CD14-positive monocyte (primary cell): ENCODE measurements at regions not wholly inside any gene's neighbourhood (a gene's known extent, or its start where the extent isn't known, plus 50 kb on each side); places are given as distances from the start of the nearest gene placed in this dataset.

Experiments used
- DNase-seq, 3 donors: peaks; one replicate each; pipeline ENCODE4 v3.0.0-alpha.2; 2011 to 2022
- H2AFZ ChIP-seq: 2 replicates; pipeline ENCODE4 v1.6.0; 2012; ENCODE audit warnings: mild to moderate bottlenecking, low read depth, low read length, inconsistent platforms; ENCODE audit not compliant: insufficient read depth, poor library complexity, severe bottlenecking
- H3K27ac ChIP-seq, 2 donors: 1 replicate in 1 of 2; 2 replicates in 1 of 2; pipeline ENCODE4 v1.5.1; 2012 to 2013; ENCODE audit warnings: low read length in 2 of 2, control low read depth in 1 of 2, inconsistent platforms in 1 of 2, low read depth in 1 of 2, mild to moderate bottlenecking in 1 of 2
- H3K27me3 ChIP-seq, 2 donors: one replicate each; pipeline versions ENCODE4 v1.6.0 to v1.6.1; 2011 to 2013; ENCODE audit warnings: low read length in 2 of 2; ENCODE audit not compliant: control insufficient read depth in 2 of 2, insufficient read depth in 2 of 2
- H3K36me3 ChIP-seq, 2 donors: replicated peaks in 1 of 2; 1 replicate in 1 of 2; 2 replicates in 1 of 2; pipeline versions ENCODE4 v1.5.1 to v1.6.1; 2012 to 2013; ENCODE audit warnings: low read length in 2 of 2, control low read depth in 1 of 2, inconsistent platforms in 1 of 2, mild to moderate bottlenecking in 1 of 2; ENCODE audit not compliant: insufficient read depth in 2 of 2, control insufficient read depth in 1 of 2
- H3K4me1 ChIP-seq, 2 donors: 1 replicate in 1 of 2; 2 replicates in 1 of 2; pipeline versions ENCODE4 v1.5.1 to v1.6.1; 2012 to 2013; ENCODE audit warnings: low read length in 2 of 2, control low read depth in 1 of 2, inconsistent platforms in 1 of 2, mild to moderate bottlenecking in 1 of 2, moderate library complexity in 1 of 2; ENCODE audit not compliant: insufficient read depth in 2 of 2, control insufficient read depth in 1 of 2
- H3K4me2 ChIP-seq: replicated peaks from 2 replicates; pipeline ENCODE3; 2012; ENCODE audit warnings: low read length, moderate library complexity, mild to moderate bottlenecking; ENCODE audit not compliant: poor library complexity, severe bottlenecking; ENCODE audit errors: extremely low read depth
- H3K4me3 ChIP-seq, 3 experiments: fragments of 200-600 bp in 1 of 3; sonication (generic) in 1 of 3; replicated peaks in 1 of 3; 1 replicate in 2 of 3; 2 replicates in 1 of 3; pipeline ENCODE4 v1.5.1; 2011 to 2013; ENCODE audit warnings: low read length in 3 of 3, mild to moderate bottlenecking in 3 of 3, control low read depth in 2 of 3, low read depth in 2 of 3, inconsistent platforms in 1 of 3, moderate library complexity in 1 of 3
- H3K79me2 ChIP-seq: 2 replicates; pipeline ENCODE4 v1.6.0; 2012; ENCODE audit warnings: mild to moderate bottlenecking, control low read depth, inconsistent platforms, low read length, moderate library complexity; ENCODE audit not compliant: insufficient read depth
- H3K9ac ChIP-seq: 2 replicates; pipeline ENCODE4 v1.6.0; 2017; ENCODE audit warnings: low read length, mild to moderate bottlenecking; ENCODE audit not compliant: insufficient read depth, poor library complexity, severe bottlenecking
- H3K9me3 ChIP-seq, 2 donors: replicated peaks in 1 of 2; 1 replicate in 1 of 2; 2 replicates in 1 of 2; pipeline versions ENCODE4 v1.5.1 to v1.6.1; 2012 to 2013; ENCODE audit warnings: low read length in 2 of 2, control low read depth in 1 of 2; ENCODE audit not compliant: control insufficient read depth in 1 of 2, insufficient read depth in 1 of 2
- H4K20me1 ChIP-seq: 2 replicates; pipeline ENCODE4 v1.6.0; 2012; ENCODE audit warnings: mild to moderate bottlenecking, low read length, control low read depth, moderate library complexity; ENCODE audit not compliant: insufficient read depth
- H3K27ac Mint-ChIP-seq, 7 donors: one replicate each; pipeline ENCODE4 v1.8.0; 2020; ENCODE audit warnings: mild to moderate bottlenecking in 7 of 7, mixed read lengths in 7 of 7, moderate library complexity in 6 of 7, inconsistent platforms in 2 of 7
- H3K27me3 Mint-ChIP-seq, 3 donors: one replicate each; pipeline ENCODE4 v1.8.0; 2021 to 2022; ENCODE audit warnings: low read depth in 3 of 3, mild to moderate bottlenecking in 3 of 3, mixed read lengths in 3 of 3, moderate library complexity in 3 of 3, inconsistent platforms in 1 of 3
- H3K36me3 Mint-ChIP-seq, 2 donors: one replicate each; pipeline ENCODE4 v1.8.0; 2020; ENCODE audit warnings: mixed read lengths in 2 of 2, inconsistent platforms in 1 of 2, mild to moderate bottlenecking in 1 of 2
- H3K4me1 Mint-ChIP-seq: one replicate; pipeline ENCODE4 v1.8.0; 2020; ENCODE audit warnings: mild to moderate bottlenecking, mixed read lengths
- H3K4me3 Mint-ChIP-seq, 2 donors: one replicate each; pipeline ENCODE4 v1.8.0; 2020; ENCODE audit warnings: mild to moderate bottlenecking in 2 of 2, mixed read lengths in 2 of 2, moderate library complexity in 1 of 2
- H3K9me3 Mint-ChIP-seq, 7 donors: one replicate each; pipeline ENCODE4 v1.8.0; 2020 to 2022; ENCODE audit warnings: mixed read lengths in 7 of 7, mild to moderate bottlenecking in 6 of 7, moderate library complexity in 6 of 7, inconsistent platforms in 2 of 7
- whole genome bisulfite sequencing: methylation state at CpG from one replicate; pipeline ENCODE4 v1.1.5; 2013; ENCODE audit warnings: missing lambda C conversion rate; ENCODE audit not compliant: insufficient coverage; 5-methylcytosine and 5-hydroxymethylcytosine counted together
- intact Hi-C, 2 donors: fragments of 100-400 bp; cut with micrococcal nuclease; formaldehyde crosslinking; loops; one replicate each; pipeline versions ENCODE4 v1.15.0 to v1.15.1; 2023
- TF ChIP-seq, protein P1 (sequence below): fragments of 200-600 bp; IDR thresholded peaks from one replicate; pipeline ENCODE4 v1.8.0; 2022; ENCODE audit warnings: antibody characterized with exemption, mild to moderate bottlenecking

- no peaks in the 10 kb centered on the region for H3K9me3 ChIP-seq
- TF ChIP-seq, protein P1, sequence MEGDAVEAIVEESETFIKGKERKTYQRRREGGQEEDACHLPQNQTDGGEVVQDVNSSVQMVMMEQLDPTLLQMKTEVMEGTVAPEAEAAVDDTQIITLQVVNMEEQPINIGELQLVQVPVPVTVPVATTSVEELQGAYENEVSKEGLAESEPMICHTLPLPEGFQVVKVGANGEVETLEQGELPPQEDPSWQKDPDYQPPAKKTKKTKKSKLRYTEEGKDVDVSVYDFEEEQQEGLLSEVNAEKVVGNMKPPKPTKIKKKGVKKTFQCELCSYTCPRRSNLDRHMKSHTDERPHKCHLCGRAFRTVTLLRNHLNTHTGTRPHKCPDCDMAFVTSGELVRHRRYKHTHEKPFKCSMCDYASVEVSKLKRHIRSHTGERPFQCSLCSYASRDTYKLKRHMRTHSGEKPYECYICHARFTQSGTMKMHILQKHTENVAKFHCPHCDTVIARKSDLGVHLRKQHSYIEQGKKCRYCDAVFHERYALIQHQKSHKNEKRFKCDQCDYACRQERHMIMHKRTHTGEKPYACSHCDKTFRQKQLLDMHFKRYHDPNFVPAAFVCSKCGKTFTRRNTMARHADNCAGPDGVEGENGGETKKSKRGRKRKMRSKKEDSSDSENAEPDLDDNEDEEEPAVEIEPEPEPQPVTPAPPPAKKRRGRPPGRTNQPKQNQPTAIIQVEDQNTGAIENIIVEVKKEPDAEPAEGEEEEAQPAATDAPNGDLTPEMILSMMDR = no peak
- H3K4me2 ChIP-seq = no peak overlapping the region
- no peak overlapping the region for H3K9ac ChIP-seq
- Mint-ChIP-seq H3K27ac (no peak overlapping the region), H3K27me3 (no peaks in the 10 kb centered on the region), H3K4me1 (no peaks in the 10 kb centered on the region), H3K9me3 (peaks cover 0 to 3% (median 0%) of the 10 kb centered on the region in 7 donors), H3K4me3 (no peak overlapping the region), H3K36me3 (no peaks in the 10 kb centered on the region)
- no peak for DNase-seq
- WGBS = 100% methylated on average over 1 of the region's 6 CpGs
- H3K27ac ChIP-seq = no peak overlapping the region
- intact Hi-C loops = no loop called here
- H3K79me2 ChIP-seq = no peaks in the 10 kb centered on the region
- H2AFZ ChIP-seq = no peak overlapping the region
- no peaks in the 10 kb centered on the region for H3K27me3 ChIP-seq
- H3K4me3 ChIP-seq = no peak overlapping the region
- no peaks in the 10 kb centered on the region for H4K20me1 ChIP-seq
- no peaks in the 10 kb centered on the region for H3K4me1 ChIP-seq
- no peaks in the 10 kb centered on the region for H3K36me3 ChIP-seq
These were observed 138.4 kb upstream of the DCN start for GRCh38 chr12:91320999-91321398.

DNA sequence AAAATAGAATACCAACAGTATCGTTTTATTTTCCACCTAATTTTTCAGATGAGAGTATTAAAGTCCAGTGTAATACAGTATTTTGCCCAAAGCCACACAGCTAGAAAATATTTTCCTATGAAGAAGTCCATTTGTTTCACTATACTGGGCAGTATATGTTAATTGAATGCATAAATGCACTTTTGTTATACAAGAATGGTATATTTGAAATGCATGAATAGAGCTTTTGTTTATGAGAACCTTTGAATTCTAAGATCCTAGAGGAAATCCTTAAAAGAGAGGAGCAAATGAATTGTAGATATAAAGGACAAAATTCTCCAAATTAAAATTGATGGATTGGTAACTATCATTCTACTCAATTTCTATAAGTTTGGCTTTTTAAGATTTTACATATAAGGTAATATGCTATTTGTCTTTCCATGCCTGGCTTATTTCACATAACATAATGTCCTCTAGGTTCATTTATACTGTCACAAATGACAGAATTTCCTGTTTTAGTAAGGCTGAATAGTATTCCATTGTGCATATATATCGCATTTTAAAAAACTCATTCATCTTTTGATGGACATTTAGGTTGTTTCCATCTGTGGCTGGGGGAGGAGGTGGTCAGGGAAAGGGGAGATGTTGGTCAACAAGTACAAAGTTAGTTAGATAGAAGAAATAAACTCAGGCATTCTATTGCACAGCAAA is 136.6 kb upstream of the DCN start:
- Mint-ChIP-seq H3K27ac (no peak overlapping the region), H3K9me3 (peaks cover 0 to 3% (median 0%) of the 10 kb centered on the region in 7 donors), H3K4me1 (no peaks in the 10 kb centered on the region), H3K4me3 (no peak overlapping the region), H3K36me3 (no peaks in the 10 kb centered on the region), H3K27me3 (no peaks in the 10 kb centered on the region)
- TF ChIP-seq, protein P1 = no peak
- intact Hi-C loops = no loop called here
- Histone ChIP-seq H4K20me1 (no peaks in the 10 kb centered on the region), H3K4me3 (no peak overlapping the region), H3K79me2 (no peaks in the 10 kb centered on the region), H3K4me2 (no peak overlapping the region), H3K9me3 (no peaks in the 10 kb centered on the region), H3K27me3 (no peaks in the 10 kb centered on the region), H2AFZ (no peak overlapping the region), H3K36me3 (no peaks in the 10 kb centered on the region), H3K9ac (no peak overlapping the region), H3K4me1 (no peaks in the 10 kb centered on the region), H3K27ac (no peak overlapping the region)
- no peak for DNase-seq
- no CpG with 5 or more reads among the region's 2 CpGs for WGBS
